A549 (cell line): ENCODE measurements at regions not wholly inside any gene's neighbourhood (a gene's known extent, or its start where the extent isn't known, plus 50 kb on each side); places are given as distances from the start of the nearest gene placed in this dataset.
"Not testable (repeated sequence)": the region's sequence is repeated elsewhere in the genome, so short reads cannot be mapped to it uniquely, and the experiment has no call there.

ENCODE experiments used
- ATAC-seq, 2 experiments: fragments of 200-7000 bp in 1 of 2; fragments of >200 bp in 1 of 2; cut with Nextera tagmentation in 1 of 2; cut with Tn5 transposase in 1 of 2; 3 replicates each; pipeline versions ENCODE4 v1.8.0 to v1.9.1; 2018 to 2020; ENCODE audit warnings: mild to moderate bottlenecking in 1 of 2, moderate library complexity in 1 of 2
- CTCF ChIA-PET: fragments of 300-600 bp; sonication (Branson Sonifier 250); formaldehyde crosslinking; extraction: SDS; loops from one replicate; lab custom pipeline; 2021; ENCODE audit warnings: antibody characterized with exemption, inconsistent platforms; lab: Yijun Ruan, JAX
- POLR2A ChIA-PET: fragments of 350-600 bp; formaldehyde crosslinking; extraction: SDS; loops from one replicate; lab custom pipeline; 2021; ENCODE audit warnings: antibody characterized with exemption, inconsistent platforms; lab: Yijun Ruan, JAX
- DNase-seq, 2 experiments: peaks; one replicate each; pipeline versions ENCODE4 v3.0.0 to v3.0.0-alpha.2; 2011 to 2016; ENCODE audit warnings: low read depth in 1 of 2, low spot score in 1 of 2
- FAIRE-seq: peaks from 2 replicates; lab custom pipeline; 2011; peaks lifted over from hg19 to GRCh38; lab: Jason Lieb, UNC
- H3K27ac ChIP-seq, 2 experiments: fragments of >200 bp; sonication (Bioruptor Twin); formaldehyde crosslinking; 3 replicates each; pipeline ENCODE4 v1.5.1; 2016 to 2017
- H3K4me1 ChIP-seq: fragments of >200 bp; sonication (Bioruptor Twin); formaldehyde crosslinking; 3 replicates; pipeline ENCODE4 v1.6.1; 2016
- H3K4me2 ChIP-seq: fragments of >200 bp; sonication (Bioruptor Twin); formaldehyde crosslinking; 3 replicates; pipeline ENCODE4 v1.6.1; 2016
- H3K4me3 ChIP-seq: fragments of >200 bp; sonication (Bioruptor Twin); formaldehyde crosslinking; 3 replicates; pipeline ENCODE4 v1.5.1; 2016
- H3K9me3 ChIP-seq: fragments of >200 bp; sonication (Bioruptor Twin); formaldehyde crosslinking; 3 replicates; pipeline ENCODE4 v1.6.1; 2016
- CHD4 ChIP-seq: fragments of 200-600 bp; sonication (generic); IDR thresholded peaks from 2 replicates; pipeline ENCODE4 v1.6.1; 2016; ENCODE audit warnings: antibody characterized with exemption, mild to moderate bottlenecking, borderline replicate concordance
- EP300 ChIP-seq, 2 experiments: fragments of >200 bp; sonication (Bioruptor Twin); formaldehyde crosslinking; IDR thresholded peaks; 2 replicates in 1 of 2; 3 replicates in 1 of 2; pipeline ENCODE4 v1.6.1; 2016 to 2017
- FOSL2 ChIP-seq, 2 experiments: fragments of 450-650 bp in 1 of 2; fragments of >200 bp in 1 of 2; sonication (Bioruptor Twin) in 1 of 2; formaldehyde crosslinking; IDR thresholded peaks; 2 replicates each; pipeline versions ENCODE4 v1.5.0 to v1.6.1; 2016 to 2020; ENCODE audit warnings: mild to moderate bottlenecking in 1 of 2, moderate library complexity in 1 of 2
- HEYL ChIP-seq: fragments of 250-450 bp; sonication (Bioruptor Pico); IDR thresholded peaks from 2 replicates; pipeline ENCODE4 v1.8.0; 2021; ENCODE audit warnings: mild to moderate bottlenecking, moderate library complexity
- HOXA7 ChIP-seq: fragments of 250-450 bp; sonication (Bioruptor Pico); IDR thresholded peaks from 2 replicates; pipeline ENCODE4 v1.5.0; 2020; ENCODE audit warnings: mild to moderate bottlenecking, moderate library complexity
- HOXB5 ChIP-seq: fragments of 250-450 bp; sonication (Bioruptor Pico); IDR thresholded peaks from 2 replicates; pipeline ENCODE4 v1.5.0; 2020; ENCODE audit warnings: mild to moderate bottlenecking, moderate library complexity
- JUN ChIP-seq, 2 experiments: fragments of >200 bp; sonication (Bioruptor Twin); formaldehyde crosslinking; IDR thresholded peaks; 2 replicates in 1 of 2; 3 replicates in 1 of 2; pipeline ENCODE4 v1.6.1; 2016 to 2017
- JUNB ChIP-seq: fragments of >200 bp; sonication (Bioruptor Twin); formaldehyde crosslinking; IDR thresholded peaks from 2 replicates; pipeline ENCODE4 v1.6.1; 2016
- MAFK ChIP-seq: fragments of 450-650 bp; IDR thresholded peaks from 2 replicates; pipeline ENCODE4 v1.6.1; 2014; ENCODE audit not compliant: partially characterized antibody
- MYC ChIP-seq: IDR thresholded peaks from 2 replicates; pipeline ENCODE4 v1.6.1; 2012; ENCODE audit warnings: mild to moderate bottlenecking, inconsistent platforms, low read length, improper control_type of control experiment, borderline replicate concordance
- NFE2L2 ChIP-seq: fragments of 150-350 bp; conservative IDR thresholded peaks from 2 replicates; pipeline ENCODE4 v1.6.1; 2014; ENCODE audit warnings: low read length
- RAD21 ChIP-seq, 2 experiments: fragments of >200 bp in 1 of 2; sonication (Bioruptor Twin) in 1 of 2; formaldehyde crosslinking in 1 of 2; IDR thresholded peaks in 1 of 2; conservative IDR thresholded peaks in 1 of 2; 2 replicates in 1 of 2; 3 replicates in 1 of 2; pipeline ENCODE4 v1.6.1; 2012 to 2018; ENCODE audit warnings: inconsistent platforms in 1 of 2
- RCOR1 ChIP-seq: fragments of 150-350 bp; IDR thresholded peaks from 2 replicates; pipeline ENCODE4 v1.6.1; 2014; ENCODE audit warnings: antibody characterized with exemption, low read length, low read depth
- SMC3 ChIP-seq: fragments of >200 bp; sonication (Bioruptor Twin); formaldehyde crosslinking; IDR thresholded peaks from 3 replicates; pipeline ENCODE4 v1.6.1; 2018; ENCODE audit warnings: inconsistent platforms
- SREBF2 ChIP-seq: fragments of 450-650 bp; IDR thresholded peaks from 2 replicates; pipeline ENCODE4 v1.6.1; 2014; ENCODE audit warnings: mild to moderate bottlenecking, moderate library complexity
- ZNF302 ChIP-seq: fragments of 250-450 bp; sonication (Bioruptor Pico); IDR thresholded peaks from 2 replicates; pipeline ENCODE4 v1.9.0; 2021; ENCODE audit warnings: inconsistent platforms, mild to moderate bottlenecking, moderate library complexity
- ZSCAN20 ChIP-seq: fragments of 250-450 bp; sonication (Bioruptor Pico); IDR thresholded peaks from 2 replicates; pipeline ENCODE4 v1.8.0; 2022; ENCODE audit warnings: mild to moderate bottlenecking, moderate library complexity
- WGBS: methylation state at CpG from one replicate; pipeline ENCODE4 v1.1.6; 2017; ENCODE audit errors: missing lambda C conversion rate; 5-methylcytosine and 5-hydroxymethylcytosine counted together
- TF ChIP-seq, protein P1 (sequence below): fragments of >200 bp; sonication (Bioruptor Twin); formaldehyde crosslinking; IDR thresholded peaks from 3 replicates; pipeline ENCODE4 v1.5.1; 2016
- TF ChIP-seq, protein P2 (sequence below): fragments of 250-450 bp; sonication (Bioruptor Pico); IDR thresholded peaks from 2 replicates; pipeline ENCODE4 v1.5.0; 2020; ENCODE audit warnings: low read depth, mild to moderate bottlenecking, moderate library complexity
- TF ChIP-seq, protein P3 (sequence below): fragments of 450-650 bp; IDR thresholded peaks from 2 replicates; pipeline ENCODE4 v1.6.1; 2014; ENCODE audit warnings: antibody characterized with exemption

DNA sequence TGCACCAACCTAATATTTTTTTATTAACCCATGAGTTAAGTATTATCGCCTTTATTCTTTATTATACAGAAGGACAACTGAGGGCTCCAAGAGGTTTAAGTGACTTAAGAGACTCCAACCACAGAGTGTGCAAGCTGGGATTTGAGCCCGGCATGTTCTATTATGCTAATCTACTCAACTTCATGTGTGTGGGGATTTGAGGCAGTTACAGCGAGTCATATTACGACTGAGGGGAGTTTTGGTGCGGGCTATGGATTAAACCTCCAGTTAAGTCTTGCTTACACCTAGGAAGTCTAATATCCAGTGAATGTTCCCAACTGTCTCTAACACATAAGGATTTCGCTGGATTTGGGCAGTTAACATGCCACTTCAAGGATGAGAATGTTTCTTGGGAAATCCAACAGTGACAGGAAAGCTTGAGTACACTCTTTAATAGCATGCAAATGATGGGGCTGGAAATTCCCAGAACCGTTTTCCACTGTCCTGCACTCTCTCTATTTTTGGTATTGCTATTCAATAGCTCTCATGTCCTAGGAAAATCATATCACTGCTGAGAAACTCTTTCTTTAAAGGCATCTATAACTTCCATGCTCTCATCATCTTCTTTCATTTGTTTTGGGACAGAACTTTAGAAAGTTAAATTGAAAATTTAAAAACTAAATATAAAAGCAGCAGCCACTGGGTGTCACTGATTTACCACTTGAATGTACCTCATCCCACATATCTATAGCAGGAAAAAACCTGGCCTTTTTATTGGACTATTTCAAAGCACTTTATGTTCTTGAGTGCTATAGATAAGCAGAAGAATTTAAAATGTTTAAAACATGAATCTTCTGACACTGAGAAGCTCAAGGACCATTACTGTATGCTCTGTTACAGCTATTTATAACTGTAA is 165.1 kb upstream of the TTC29 start:
- no peaks in the 10 kb centered on the region for H3K4me1 ChIP-seq
- WGBS, result 46% methylated on average over 7 of the region's 7 CpGs
- TF ChIP-seq, protein P1, sequence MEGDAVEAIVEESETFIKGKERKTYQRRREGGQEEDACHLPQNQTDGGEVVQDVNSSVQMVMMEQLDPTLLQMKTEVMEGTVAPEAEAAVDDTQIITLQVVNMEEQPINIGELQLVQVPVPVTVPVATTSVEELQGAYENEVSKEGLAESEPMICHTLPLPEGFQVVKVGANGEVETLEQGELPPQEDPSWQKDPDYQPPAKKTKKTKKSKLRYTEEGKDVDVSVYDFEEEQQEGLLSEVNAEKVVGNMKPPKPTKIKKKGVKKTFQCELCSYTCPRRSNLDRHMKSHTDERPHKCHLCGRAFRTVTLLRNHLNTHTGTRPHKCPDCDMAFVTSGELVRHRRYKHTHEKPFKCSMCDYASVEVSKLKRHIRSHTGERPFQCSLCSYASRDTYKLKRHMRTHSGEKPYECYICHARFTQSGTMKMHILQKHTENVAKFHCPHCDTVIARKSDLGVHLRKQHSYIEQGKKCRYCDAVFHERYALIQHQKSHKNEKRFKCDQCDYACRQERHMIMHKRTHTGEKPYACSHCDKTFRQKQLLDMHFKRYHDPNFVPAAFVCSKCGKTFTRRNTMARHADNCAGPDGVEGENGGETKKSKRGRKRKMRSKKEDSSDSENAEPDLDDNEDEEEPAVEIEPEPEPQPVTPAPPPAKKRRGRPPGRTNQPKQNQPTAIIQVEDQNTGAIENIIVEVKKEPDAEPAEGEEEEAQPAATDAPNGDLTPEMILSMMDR, result peak; percentile 15; the same call in 1 of the 3 replicates
- TF ChIP-seq JUN (IDR thresholded peaks at IDR 0.05), result no peak
- peak in 1 of 2 experiments; percentile 25; a peak in 2 of 5 replicates for TF ChIP-seq RAD21 (conservative IDR thresholded peaks at IDR 0.05 in 1 of 2, IDR thresholded peaks at IDR 0.05 in 1 of 2)
- H3K9me3 ChIP-seq, result no peaks in the 10 kb centered on the region
- FAIRE-seq (no peak), DNase-seq (no peak), ATAC-seq (no peak)
- ChIA-PET CTCF (interaction anchor here (0.9 to 1.0 kb wide), 2 partner anchors 479 to 757 kb away, joined by 3 to 4 read pairs; no protein-coding TSS in a partner anchor), POLR2A (no interaction called here)
- no peak overlapping the region for H3K4me3 ChIP-seq
- H3K27ac ChIP-seq, result no peak overlapping the region
- H3K4me2 ChIP-seq, result no peak overlapping the region

DNA sequence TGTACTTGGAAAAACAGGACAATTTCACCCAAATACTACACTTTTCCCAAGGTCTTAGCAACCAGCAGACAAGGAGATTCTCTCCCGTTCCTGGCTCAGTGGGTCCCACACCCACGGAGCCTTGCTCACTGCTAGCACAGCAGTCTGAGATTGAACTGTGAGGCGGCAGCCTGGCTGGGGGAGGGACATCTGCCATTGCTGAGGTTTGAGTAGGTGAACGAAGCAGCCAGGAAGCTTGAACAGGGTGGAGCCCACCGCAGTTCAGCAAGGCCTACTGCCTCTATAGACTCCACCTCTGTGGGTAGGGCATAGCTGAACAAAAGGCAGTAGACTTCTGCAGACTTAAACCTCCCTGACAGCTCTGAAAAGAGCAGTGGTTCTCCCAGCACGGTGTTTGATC is 166.5 kb upstream of the TTC29 start:
- WGBS, result 18% methylated on average over 1 of the region's 6 CpGs
- POLR2A ChIA-PET, H3K4me3 ChIP-seq, ATAC-seq, H3K4me1 ChIP-seq, H3K4me2 ChIP-seq, DNase-seq, H3K27ac ChIP-seq, FAIRE-seq, H3K9me3 ChIP-seq: not testable (repeated sequence)
- CTCF ChIA-PET, result interaction anchor here (1.6 kb wide), 1 partner anchor 755 kb away, joined by 5 read pairs; no protein-coding TSS in a partner anchor

DNA sequence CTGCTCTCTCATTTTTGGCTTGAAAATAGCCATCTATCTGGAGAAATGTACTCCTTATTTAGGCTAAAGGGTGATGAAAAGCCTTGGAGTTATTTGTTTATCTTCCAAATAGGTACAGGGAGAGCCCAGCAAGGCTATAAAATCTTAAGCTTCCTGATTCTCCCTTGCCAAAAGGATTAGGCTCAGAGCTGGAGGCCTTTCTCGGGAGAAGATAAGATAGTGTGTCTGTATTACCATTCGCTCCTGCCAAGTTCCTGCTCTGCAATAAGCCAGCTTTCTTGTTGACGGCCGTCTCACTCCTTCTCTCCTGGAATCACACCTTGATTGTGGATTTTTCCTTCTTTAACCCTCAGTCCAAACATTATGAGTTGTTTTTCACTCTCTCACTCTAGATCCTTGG is 171.8 kb upstream of the TTC29 start:
- no peaks in the 10 kb centered on the region for H3K9me3 ChIP-seq
- ChIA-PET POLR2A (no interaction called here), CTCF (no interaction called here)
- TF ChIP-seq ZNF302 (CRISPR knock-in tag) (no peak), JUNB (no peak), ZSCAN20 (CRISPR knock-in tag) (no peak)
- 58% methylated on average over 4 of the region's 4 CpGs for WGBS
- no peak overlapping the region for H3K4me2 ChIP-seq
- ATAC-seq (no peak), DNase-seq (no peak), FAIRE-seq (no peak)
- no peaks in the 10 kb centered on the region for H3K4me1 ChIP-seq
- no peak overlapping the region for H3K27ac ChIP-seq
- H3K4me3 ChIP-seq, result no peak overlapping the region

DNA sequence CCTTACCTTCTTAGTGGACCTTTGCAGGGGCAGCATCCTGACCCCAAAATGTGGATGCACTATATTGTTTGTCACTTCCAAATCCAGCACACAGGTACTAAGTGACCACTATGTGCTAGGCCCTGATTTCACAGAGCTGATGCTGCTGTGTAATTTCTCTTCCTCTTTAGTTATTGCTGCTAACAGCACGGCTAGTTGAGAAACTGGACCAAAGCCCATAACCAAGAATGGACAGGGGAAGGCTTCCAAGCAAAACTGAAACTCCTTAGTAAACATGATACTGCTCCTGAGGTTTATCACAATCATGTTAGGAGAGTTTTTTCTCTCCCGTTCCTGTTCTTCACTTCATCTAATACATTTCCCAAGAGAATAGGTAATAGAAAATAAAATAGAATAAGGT is 172.9 kb upstream of the TTC29 start:
- no peak overlapping the region for H3K4me3 ChIP-seq
- no peaks in the 10 kb centered on the region for H3K9me3 ChIP-seq
- no peak for TF ChIP-seq SREBF2
- TF ChIP-seq CHD4, result no peak
- no peak for TF ChIP-seq NFE2L2
- no peak for TF ChIP-seq SMC3
- TF ChIP-seq HEYL, result no peak
- TF ChIP-seq HOXA7, result no peak
- no peak for TF ChIP-seq RCOR1
- TF ChIP-seq, all 56 proteins: peak for 0
- POLR2A ChIA-PET, result no interaction called here
- FAIRE-seq, result no peak
- CTCF ChIA-PET, result no interaction called here
- WGBS, result 57% methylated on average over 2 of the region's 2 CpGs
- no peak overlapping the region for H3K4me2 ChIP-seq
- DNase-seq, result no peak
- H3K4me1 ChIP-seq, result no peaks in the 10 kb centered on the region
- no peak overlapping the region for H3K27ac ChIP-seq
- ATAC-seq, result no peak

DNA sequence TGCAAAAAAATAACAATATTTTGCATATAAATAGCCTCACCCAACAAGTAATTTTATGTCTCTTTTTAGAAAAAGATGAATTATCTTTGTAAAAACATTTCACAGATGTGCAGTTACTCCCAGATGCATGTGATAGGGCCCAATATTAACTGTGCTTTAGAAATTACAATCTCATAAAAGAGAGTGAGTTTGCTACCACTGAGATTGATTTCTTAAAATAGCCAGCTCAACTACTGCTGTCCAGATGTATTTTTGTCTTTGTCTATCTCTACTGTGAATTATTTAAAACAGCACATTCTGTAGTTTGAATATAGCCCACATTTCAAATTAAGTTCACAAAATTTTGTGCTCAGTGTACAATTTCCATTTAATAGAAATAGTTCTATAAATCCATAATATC is 177.0 kb upstream of the TTC29 start:
- H3K9me3 ChIP-seq, result no peaks in the 10 kb centered on the region
- H3K27ac ChIP-seq, result no peak overlapping the region
- no peak overlapping the region for H3K4me3 ChIP-seq
- no peak for DNase-seq
- ChIA-PET POLR2A (no interaction called here), CTCF (no interaction called here)
- no peak for ATAC-seq
- FAIRE-seq, result no peak
- H3K4me2 ChIP-seq, result no peak overlapping the region
- TF ChIP-seq, protein P2, sequence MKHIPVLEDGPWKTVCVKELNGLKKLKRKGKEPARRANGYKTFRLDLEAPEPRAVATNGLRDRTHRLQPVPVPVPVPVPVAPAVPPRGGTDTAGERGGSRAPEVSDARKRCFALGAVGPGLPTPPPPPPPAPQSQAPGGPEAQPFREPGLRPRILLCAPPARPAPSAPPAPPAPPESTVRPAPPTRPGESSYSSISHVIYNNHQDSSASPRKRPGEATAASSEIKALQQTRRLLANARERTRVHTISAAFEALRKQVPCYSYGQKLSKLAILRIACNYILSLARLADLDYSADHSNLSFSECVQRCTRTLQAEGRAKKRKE (CRISPR knock-in tag), result no peak
- no peak for TF ChIP-seq MAFK
- TF ChIP-seq EP300 (IDR thresholded peaks at IDR 0.05), result no peak
- no peak for TF ChIP-seq JUNB
- no peak for TF ChIP-seq FOSL2 (IDR thresholded peaks at IDR 0.05)
- no peak for TF ChIP-seq FOSL2 (CRISPR knock-in tag; IDR thresholded peaks at IDR 0.05)
- TF ChIP-seq HOXB5 (CRISPR knock-in tag), result no peak
- TF ChIP-seq, protein P3, sequence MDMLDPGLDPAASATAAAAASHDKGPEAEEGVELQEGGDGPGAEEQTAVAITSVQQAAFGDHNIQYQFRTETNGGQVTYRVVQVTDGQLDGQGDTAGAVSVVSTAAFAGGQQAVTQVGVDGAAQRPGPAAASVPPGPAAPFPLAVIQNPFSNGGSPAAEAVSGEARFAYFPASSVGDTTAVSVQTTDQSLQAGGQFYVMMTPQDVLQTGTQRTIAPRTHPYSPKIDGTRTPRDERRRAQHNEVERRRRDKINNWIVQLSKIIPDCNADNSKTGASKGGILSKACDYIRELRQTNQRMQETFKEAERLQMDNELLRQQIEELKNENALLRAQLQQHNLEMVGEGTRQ, result no peak
- TF ChIP-seq MYC, result no peak
- no peaks in the 10 kb centered on the region for H3K4me1 ChIP-seq
